RWPE1 (cell line): ENCODE measurements at regions not wholly inside any gene's neighbourhood (a gene's known extent, or its start where the extent isn't known, plus 50 kb on each side); places are given as distances from the start of the nearest gene placed in this dataset.
A peak's percentile ranks its signal among the peaks of the same experiment; 100 is the strongest.

ENCODE experiments used
- CTCF ChIA-PET: fragments of 350-600 bp; sonication (Branson Sonifier 250); formaldehyde crosslinking; extraction: SDS; loops from one replicate; lab custom pipeline; 2021; lab: Yijun Ruan, JAX
- POLR2A ChIA-PET: fragments of 400-600 bp; formaldehyde crosslinking; extraction: SDS; loops from one replicate; lab custom pipeline; 2020; ENCODE audit warnings: antibody characterized with exemption; ENCODE audit not compliant: low non-redundant PET; lab: Yijun Ruan, JAX
- DNase-seq: peaks from one replicate; pipeline ENCODE4 v3.0.0; 2012; ENCODE audit warnings: low spot score
- H3K27ac ChIP-seq: fragments of 450-650 bp; 2 replicates; pipeline ENCODE4 v1.5.1; 2017
- CTCF ChIP-seq: fragments of 450-650 bp; conservative IDR thresholded peaks from 2 replicates; pipeline ENCODE4 v1.5.1; 2017; ENCODE audit warnings: low read depth, mild to moderate bottlenecking

- ChIA-PET POLR2A (interaction anchor here (0.6 kb wide), 1 partner anchor 207 kb away, joined by 3 read pairs; the partner anchor contains the start of gene VEGFA), CTCF (no interaction called here)
- DNase-seq, result no peak
- no peak overlapping the region for H3K27ac ChIP-seq
- no peak for TF ChIP-seq CTCF
These were observed 150.4 kb downstream of the MRPL14 start for GRCh38 chr6:43976706-43977403.

GRCh38 chr6:43974643-43975230 is 152.5 kb downstream of the MRPL14 start:
- TF ChIP-seq CTCF, result no peak
- no peak overlapping the region for H3K27ac ChIP-seq
- POLR2A ChIA-PET, result no interaction called here
- DNase-seq, result no peak
- CTCF ChIA-PET, result no interaction called here

GRCh38 chr6:43973357-43973756 is 153.9 kb downstream of the MRPL14 start:
- POLR2A ChIA-PET, result no interaction called here

GRCh38 chr6:43972913-43973300 is 154.3 kb downstream of the MRPL14 start:
- H3K27ac ChIP-seq, result peak overlapping the region; percentile 97
- POLR2A ChIA-PET, result interaction anchor here (0.7 kb wide), 1 partner anchor 30 kb away, joined by 3 read pairs; no protein-coding TSS in a partner anchor
- DNase-seq, result peak; percentile 43
- no peak for TF ChIP-seq CTCF
- CTCF ChIA-PET, result interaction anchor here (0.8 to 1.1 kb wide), 2 partner anchors 33 to 102 kb away, joined by 3 read pairs; no protein-coding TSS in a partner anchor

More at GRCh38 chr6:43973357-43973756, 153.9 kb downstream of the MRPL14 start:
- DNase-seq, result no peak
- H3K27ac ChIP-seq, result peak overlapping the region; percentile 97
- TF ChIP-seq CTCF, result no peak
- CTCF ChIA-PET, result interaction anchor here (0.8 to 1.1 kb wide), 2 partner anchors 32 to 101 kb away, joined by 3 read pairs; no protein-coding TSS in a partner anchor

GRCh38 chr6:43972179-43972912 is 154.9 kb downstream of the MRPL14 start:
- peak; percentile 48 for DNase-seq
- TF ChIP-seq CTCF, result no peak
- CTCF ChIA-PET, result interaction anchor here (0.6 to 1.1 kb wide), 4 partner anchors 28 to 106 kb away, joined by 3 read pairs; no protein-coding TSS in a partner anchor
- POLR2A ChIA-PET, result interaction anchor here (0.7 kb wide), 1 partner anchor 31 kb away, joined by 3 read pairs; no protein-coding TSS in a partner anchor
- peak overlapping the region; percentile 97 for H3K27ac ChIP-seq

- CTCF ChIA-PET, result interaction anchor here (0.6 to 0.9 kb wide), 3 partner anchors 29 to 107 kb away, joined by 3 read pairs; no protein-coding TSS in a partner anchor
- peak overlapping the region; percentile 97 for H3K27ac ChIP-seq
- POLR2A ChIA-PET, result no interaction called here
- TF ChIP-seq CTCF, result no peak
- no peak for DNase-seq
These were observed 155.5 kb downstream of the MRPL14 start for GRCh38 chr6:43971776-43972126.
